GM13977 (cell line): ENCODE measurements at regions not wholly inside any gene's neighbourhood (a gene's known extent, or its start where the extent isn't known, plus 50 kb on each side); places are given as distances from the start of the nearest gene placed in this dataset.

ENCODE experiments used
- DNase-seq: peaks from one replicate; pipeline ENCODE4 v3.0.0; 2012; ENCODE audit warnings: low spot score
- in situ Hi-C: fragments of 300-500 bp; cut with MboI; formaldehyde crosslinking; loops from one replicate; pipeline ENCODE4 v1.12.0; 2022; ENCODE audit warnings: low sequenced_read_pairs, low pct_unique_long_range_greater_than_20kb, mixed read lengths, inconsistent platforms; ENCODE audit not compliant: unreplicated experiment
- TF ChIP-seq, protein P1 (sequence below): IDR thresholded peaks from 2 replicates; pipeline ENCODE4 v1.5.1; 2012; ENCODE audit warnings: mild to moderate bottlenecking, control low read depth; ENCODE audit not compliant: insufficient read depth; ENCODE audit errors: extremely low read depth, missing control alignments

DNA sequence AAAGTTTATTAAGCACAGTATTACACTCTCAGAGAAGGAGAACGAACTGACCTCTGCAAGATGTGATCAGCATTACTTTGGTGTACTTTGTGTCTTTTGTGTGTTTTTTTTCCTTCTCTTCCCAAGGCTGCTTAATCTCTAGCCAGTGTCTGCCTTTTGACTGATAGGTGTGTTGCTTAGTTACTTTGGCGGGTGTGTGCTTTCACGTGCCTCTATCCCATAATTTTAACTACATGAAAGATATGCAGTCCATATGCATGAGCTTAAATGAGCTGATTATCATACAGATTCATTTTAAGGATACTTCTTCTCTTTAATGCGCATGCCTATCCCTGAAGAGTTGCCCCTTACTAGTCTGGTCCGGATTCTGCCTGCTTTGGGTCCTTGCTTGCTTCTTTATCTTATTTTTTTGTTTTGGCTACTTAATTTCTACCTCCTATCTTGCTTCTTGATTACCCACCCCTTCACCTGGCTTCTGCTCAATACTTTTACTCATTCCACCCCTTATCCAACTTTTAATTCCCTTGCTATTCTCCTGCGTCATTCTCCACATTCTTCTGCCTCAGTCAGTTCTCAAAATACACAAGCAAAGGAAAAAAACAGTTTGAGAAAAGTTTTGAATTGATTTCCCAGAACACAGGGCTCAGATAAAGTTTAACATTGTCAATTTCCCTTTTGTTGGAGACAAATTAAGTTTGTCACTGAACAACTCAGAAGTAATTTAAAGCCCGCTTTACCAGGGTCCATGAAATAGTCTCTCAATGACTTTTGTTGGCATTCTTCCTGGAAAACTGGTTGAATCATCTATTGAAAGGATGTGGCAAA is 182.0 kb downstream of the TENT5D start:
- TF ChIP-seq, protein P1, sequence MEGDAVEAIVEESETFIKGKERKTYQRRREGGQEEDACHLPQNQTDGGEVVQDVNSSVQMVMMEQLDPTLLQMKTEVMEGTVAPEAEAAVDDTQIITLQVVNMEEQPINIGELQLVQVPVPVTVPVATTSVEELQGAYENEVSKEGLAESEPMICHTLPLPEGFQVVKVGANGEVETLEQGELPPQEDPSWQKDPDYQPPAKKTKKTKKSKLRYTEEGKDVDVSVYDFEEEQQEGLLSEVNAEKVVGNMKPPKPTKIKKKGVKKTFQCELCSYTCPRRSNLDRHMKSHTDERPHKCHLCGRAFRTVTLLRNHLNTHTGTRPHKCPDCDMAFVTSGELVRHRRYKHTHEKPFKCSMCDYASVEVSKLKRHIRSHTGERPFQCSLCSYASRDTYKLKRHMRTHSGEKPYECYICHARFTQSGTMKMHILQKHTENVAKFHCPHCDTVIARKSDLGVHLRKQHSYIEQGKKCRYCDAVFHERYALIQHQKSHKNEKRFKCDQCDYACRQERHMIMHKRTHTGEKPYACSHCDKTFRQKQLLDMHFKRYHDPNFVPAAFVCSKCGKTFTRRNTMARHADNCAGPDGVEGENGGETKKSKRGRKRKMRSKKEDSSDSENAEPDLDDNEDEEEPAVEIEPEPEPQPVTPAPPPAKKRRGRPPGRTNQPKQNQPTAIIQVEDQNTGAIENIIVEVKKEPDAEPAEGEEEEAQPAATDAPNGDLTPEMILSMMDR: no peak
- in situ Hi-C loops: no loop called here
- DNase-seq: no peak
